HepG2 (cell line): ENCODE measurements at regions not wholly inside any gene's neighbourhood (a gene's known extent, or its start where the extent isn't known, plus 50 kb on each side); places are given as distances from the start of the nearest gene placed in this dataset.

Experiments
- ATAC-seq: fragments of 200-7000 bp; cut with Tn5 transposase; 3 replicates; pipeline ENCODE4 v1.9.1; 2020; ENCODE audit warnings: mild to moderate bottlenecking, moderate library complexity
- BruUV-seq: library from RNA; stranded (reverse); fragments of 400-500 nt; replicated peaks from 2 replicates; lab custom pipeline; 2021; lab: Mats Ljungman, UMichigan
- CTCF ChIA-PET: fragments of 300-600 bp; formaldehyde crosslinking; extraction: SDS; loops from one replicate; lab custom pipeline; 2021; ENCODE audit warnings: low total read pairs, inconsistent platforms, low intra/inter-chr PET ratio; lab: Yijun Ruan, JAX
- POLR2A ChIA-PET: fragments of 350-600 bp; sonication (Branson Sonifier 250); formaldehyde crosslinking; loops from one replicate; lab custom pipeline; 2020; ENCODE audit warnings: antibody characterized with exemption, inconsistent platforms; lab: Yijun Ruan, JAX
- DNase-seq: peaks from one replicate; pipeline ENCODE4 v3.0.0-alpha.2; 2015; ENCODE audit warnings: low spot score
- FAIRE-seq: peaks from 3 replicates; lab custom pipeline; 2011; peaks lifted over from hg19 to GRCh38; lab: Jason Lieb, UNC
- H2AFZ ChIP-seq: one replicate; pipeline ENCODE4 v1.6.1; 2011; ENCODE audit warnings: low read length, inconsistent platforms
- H3K27ac ChIP-seq: fragments of 300-600 bp; 3 replicates; pipeline ENCODE4 v1.8.0; 2011; ENCODE audit warnings: mixed run types, mild to moderate bottlenecking, mixed read lengths, low read length, inconsistent platforms; ENCODE audit not compliant: insufficient read depth; ENCODE audit errors: extremely low read length
- H3K27me3 ChIP-seq, 2 experiments: fragments of 200-600 bp in 1 of 2; 2 replicates in 1 of 2; 3 replicates in 1 of 2; pipeline versions ENCODE4 v1.6.0 to v1.8.0; 2011; ENCODE audit warnings: low read length in 2 of 2, mild to moderate bottlenecking in 2 of 2, moderate library complexity in 2 of 2, inconsistent platforms in 1 of 2; ENCODE audit not compliant: insufficient read depth in 2 of 2, control insufficient read depth in 1 of 2
- H3K36me3 ChIP-seq, 2 experiments: fragments of 200-600 bp in 1 of 2; replicated peaks in 1 of 2; 2 replicates in 1 of 2; 3 replicates in 1 of 2; pipeline versions ENCODE4 v1.5.1 to v1.8.0; 2011; ENCODE audit warnings: low read length in 2 of 2, inconsistent platforms in 1 of 2; ENCODE audit not compliant: insufficient read depth in 2 of 2, control insufficient read depth in 1 of 2
- H3K4me1 ChIP-seq: 2 replicates; pipeline ENCODE4 v1.5.1; 2012; ENCODE audit warnings: low read length, inconsistent platforms; ENCODE audit not compliant: insufficient read depth
- H3K4me2 ChIP-seq: 2 replicates; pipeline ENCODE4 v1.6.0; 2011; ENCODE audit warnings: low read depth, low read length, inconsistent platforms
- H3K4me3 ChIP-seq, 3 experiments: fragments of 200-600 bp in 1 of 3; sonication (generic), shearing (Covaris generic) in 1 of 3; replicated peaks in 1 of 3; 2 replicates each; pipeline ENCODE4 v1.5.1; 2011 to 2016; ENCODE audit warnings: low read length in 3 of 3, inconsistent platforms in 2 of 3, low read depth in 2 of 3, mild to moderate bottlenecking in 2 of 3, control low read depth in 1 of 3, mixed read lengths in 1 of 3; ENCODE audit not compliant: insufficient read depth in 1 of 3
- H3K79me2 ChIP-seq: one replicate; pipeline ENCODE4 v1.6.1; 2011; ENCODE audit warnings: low read length, inconsistent platforms; ENCODE audit not compliant: insufficient read depth
- H3K9ac ChIP-seq: 2 replicates; pipeline ENCODE4 v1.6.0; 2011; ENCODE audit warnings: mild to moderate bottlenecking, low read depth, low read length, inconsistent platforms; ENCODE audit not compliant: insufficient read depth
- H3K9me3 ChIP-seq: 2 replicates; pipeline ENCODE4 v1.5.1; 2012; ENCODE audit warnings: mild to moderate bottlenecking, low read length
- H4K20me1 ChIP-seq: 2 replicates; pipeline ENCODE4 v1.6.0; 2011; ENCODE audit warnings: inconsistent platforms, mild to moderate bottlenecking, low read length, moderate library complexity; ENCODE audit not compliant: insufficient read depth
- CHD4 ChIP-seq: fragments of 200-600 bp; sonication (generic); IDR thresholded peaks from 2 replicates; pipeline ENCODE4 v1.7.0; 2017; ENCODE audit warnings: mild to moderate bottlenecking, low read length, borderline replicate concordance
- DNMT1 ChIP-seq: sonication (generic); formaldehyde crosslinking; IDR thresholded peaks from 2 replicates; pipeline ENCODE4 v1.5.1; 2020; ENCODE audit warnings: mild to moderate bottlenecking, missing genetic modification reagents
- JUND ChIP-seq: sonication (generic); formaldehyde crosslinking; IDR thresholded peaks from 2 replicates; pipeline ENCODE4 v1.8.0; 2022; ENCODE audit warnings: mild to moderate bottlenecking, missing genetic modification reagents
- KDM2A ChIP-seq: sonication (generic); formaldehyde crosslinking; IDR thresholded peaks from 2 replicates; pipeline ENCODE4 v1.4.0; 2020; ENCODE audit warnings: low read depth, missing genetic modification reagents, borderline replicate concordance
- MAFF ChIP-seq: IDR thresholded peaks from 2 replicates; pipeline ENCODE4 v1.6.1; 2011; ENCODE audit warnings: low read depth, low read length, improper control_type of control experiment
- MEIS1 ChIP-seq: sonication (generic); formaldehyde crosslinking; IDR thresholded peaks from 2 replicates; pipeline ENCODE4 v1.9.0; 2021; ENCODE audit warnings: mild to moderate bottlenecking, missing genetic modification reagents, moderate library complexity, borderline replicate concordance
- NR0B2 ChIP-seq: sonication (generic); formaldehyde crosslinking; IDR thresholded peaks from 2 replicates; pipeline ENCODE4 v1.4.0; 2020; ENCODE audit warnings: mild to moderate bottlenecking, missing genetic modification reagents
- RORA ChIP-seq: sonication (generic); formaldehyde crosslinking; IDR thresholded peaks from 2 replicates; pipeline ENCODE4 v1.5.0; 2020; ENCODE audit warnings: mild to moderate bottlenecking, missing genetic modification reagents, moderate library complexity
- RXRA ChIP-seq: sonication (generic); formaldehyde crosslinking; IDR thresholded peaks from 2 replicates; pipeline ENCODE4 v1.5.1; 2020; ENCODE audit warnings: missing genetic modification reagents
- SMAD3 ChIP-seq: sonication (generic); formaldehyde crosslinking; IDR thresholded peaks from 2 replicates; pipeline ENCODE4 v1.4.0; 2020; ENCODE audit warnings: missing genetic modification reagents
- SMARCE1 ChIP-seq: fragments of 450-650 bp; IDR thresholded peaks from 2 replicates; pipeline ENCODE4 v1.6.1; 2017; ENCODE audit warnings: borderline replicate concordance
- SRF ChIP-seq: IDR thresholded peaks from 2 replicates; pipeline ENCODE4 v1.6.1; 2011; ENCODE audit warnings: mild to moderate bottlenecking, low read depth, low read length, moderate library complexity
- TBX2 ChIP-seq: sonication (generic); formaldehyde crosslinking; IDR thresholded peaks from 2 replicates; pipeline ENCODE4 v1.5.0; 2020; ENCODE audit warnings: missing genetic modification reagents, mild to moderate bottlenecking, borderline replicate concordance
- TEAD2 ChIP-seq: sonication (generic); formaldehyde crosslinking; IDR thresholded peaks from 2 replicates; pipeline ENCODE4 v1.9.0; 2021; ENCODE audit warnings: missing genetic modification reagents
- ZBTB7A ChIP-seq: sonication (generic); formaldehyde crosslinking; IDR thresholded peaks from 2 replicates; pipeline ENCODE4 v1.8.0; 2022; ENCODE audit warnings: mild to moderate bottlenecking, missing genetic modification reagents
- ZNF740 ChIP-seq: sonication (generic); formaldehyde crosslinking; IDR thresholded peaks from 2 replicates; pipeline ENCODE4 v1.4.0; 2020; ENCODE audit warnings: missing genetic modification reagents
- ZNF776 ChIP-seq: sonication (generic); formaldehyde crosslinking; IDR thresholded peaks from 2 replicates; pipeline ENCODE4 v1.4.0; 2020; ENCODE audit warnings: mild to moderate bottlenecking, missing genetic modification reagents
- ZSCAN31 ChIP-seq: sonication (generic); formaldehyde crosslinking; IDR thresholded peaks from 2 replicates; pipeline ENCODE4 v1.5.0; 2020; ENCODE audit warnings: low read depth, mild to moderate bottlenecking, missing genetic modification reagents
- WGBS: methylation state at CpG from one replicate; pipeline ENCODE4 v1.1.6; 2017; ENCODE audit warnings: low lambda C conversion rate; 5-methylcytosine and 5-hydroxymethylcytosine counted together
- in situ Hi-C: cut with HindIII; loops from 2 replicates; pipeline ENCODE4 v1.10.0; 2017; ENCODE audit warnings: low pct_unique_long_range_greater_than_20kb; ENCODE audit not compliant: extremely low pct_ligation_motif_present
- intact Hi-C: fragments of 100-400 bp; cut with micrococcal nuclease; formaldehyde crosslinking; loops from one replicate; pipeline ENCODE4 v1.10.0; 2022; ENCODE audit not compliant: unreplicated experiment

- 0% methylated on average over 2 of the region's 2 CpGs for WGBS
- BruUV-seq = no TSS peak
- Histone ChIP-seq H3K79me2 (no peaks in the 10 kb centered on the region), H3K36me3 (no peaks in the 10 kb centered on the region), H4K20me1 (no peaks in the 10 kb centered on the region), H3K4me3 (no peak overlapping the region), H3K9ac (no peak overlapping the region), H3K4me2 (no peak overlapping the region), H3K27ac (no peak overlapping the region), H2AFZ (no peak overlapping the region), H3K4me1 (no peaks in the 10 kb centered on the region), H3K27me3 (no peaks in the 10 kb centered on the region), H3K9me3 (no peaks in the 10 kb centered on the region)
- FAIRE-seq (no peak), ATAC-seq (no peak), DNase-seq (no peak)
- POLR2A ChIA-PET = no interaction called here
- TF ChIP-seq ZNF776 (CRISPR knock-in tag) (no peak), DNMT1 (CRISPR knock-in tag) (no peak), TEAD2 (no peak), CHD4 (no peak), SRF (no peak), NR0B2 (CRISPR knock-in tag) (no peak), ZNF740 (CRISPR knock-in tag) (no peak), SMAD3 (no peak), TBX2 (no peak), RORA (CRISPR knock-in tag) (no peak), ZSCAN31 (no peak), JUND (CRISPR knock-in tag) (no peak), KDM2A (no peak), MEIS1 (no peak), MAFF (no peak), SMARCE1 (no peak), ZBTB7A (CRISPR knock-in tag) (no peak), RXRA (CRISPR knock-in tag) (no peak)
- CTCF ChIA-PET = no interaction called here
- intact Hi-C loops (no loop called here), in situ Hi-C loops (no loop called here)
These were observed 2343.1 kb downstream of the PCDH7 start for GRCh38 chr4:33063241-33063640.
